Natural killer cell (primary cell): ENCODE measurements at regions not wholly inside any gene's neighbourhood (a gene's known extent, or its start where the extent isn't known, plus 50 kb on each side); places are given as distances from the start of the nearest gene placed in this dataset.

Source experiments
- ATAC-seq, 3 donors: fragments of 150-1000 bp in 2 of 3; fragments of 200-7000 bp in 1 of 3; cut with Tn5 transposase; 1 replicate in 1 of 3; 2 replicates in 2 of 3; pipeline ENCODE4 v1.10.0; 2021; ENCODE audit warnings: mild to moderate bottlenecking in 2 of 3, moderate library complexity in 2 of 3
- DNase-seq, 2 donors: peaks; one replicate each; pipeline versions ENCODE4 v3.0.0 to v3.0.0-alpha.2; 2013 to 2021; ENCODE audit warnings: mixed read lengths in 1 of 2
- H3K27ac ChIP-seq: one replicate; pipeline ENCODE4 v1.5.1; 2013; ENCODE audit warnings: mild to moderate bottlenecking, low read length
- H3K27me3 ChIP-seq: one replicate; pipeline ENCODE4 v1.6.1; 2013; ENCODE audit warnings: low read length; ENCODE audit not compliant: control insufficient read depth, insufficient read depth
- H3K36me3 ChIP-seq: one replicate; pipeline ENCODE4 v1.6.1; 2013; ENCODE audit warnings: low read length; ENCODE audit not compliant: control insufficient read depth, insufficient read depth
- H3K4me1 ChIP-seq: one replicate; pipeline ENCODE4 v1.6.1; 2013; ENCODE audit warnings: low read length; ENCODE audit not compliant: control insufficient read depth, insufficient read depth
- H3K4me3 ChIP-seq: one replicate; pipeline ENCODE4 v1.5.1; 2013; ENCODE audit warnings: low read length
- H3K9me3 ChIP-seq: one replicate; pipeline ENCODE4 v1.6.1; 2013; ENCODE audit warnings: low read length; ENCODE audit not compliant: control insufficient read depth, insufficient read depth
- H3K27ac Mint-ChIP-seq, 2 donors: one replicate each; pipeline ENCODE4 v1.8.0; 2022; ENCODE audit warnings: mild to moderate bottlenecking in 2 of 2, mixed read lengths in 2 of 2, moderate library complexity in 1 of 2
- H3K27me3 Mint-ChIP-seq, 2 donors: one replicate each; pipeline ENCODE4 v1.8.0; 2022; ENCODE audit warnings: low read depth in 2 of 2, mixed read lengths in 2 of 2
- H3K36me3 Mint-ChIP-seq: one replicate; pipeline ENCODE4 v1.8.0; 2022; ENCODE audit warnings: mixed read lengths
- H3K4me1 Mint-ChIP-seq, 2 donors: one replicate each; pipeline ENCODE4 v1.8.0; 2022; ENCODE audit warnings: mixed read lengths in 2 of 2
- H3K4me3 Mint-ChIP-seq: one replicate; pipeline ENCODE4 v1.8.0; 2022; ENCODE audit warnings: mild to moderate bottlenecking, moderate library complexity, mixed read lengths
- H3K9me3 Mint-ChIP-seq, 2 donors: one replicate each; pipeline ENCODE4 v1.8.0; 2022; ENCODE audit warnings: mixed read lengths in 2 of 2
- WGBS: methylation state at CpG from one replicate; pipeline ENCODE4 v1.1.7; 2013; ENCODE audit warnings: missing lambda C conversion rate; ENCODE audit not compliant: insufficient coverage; 5-methylcytosine and 5-hydroxymethylcytosine counted together
- intact Hi-C: fragments of 100-400 bp; cut with micrococcal nuclease; formaldehyde crosslinking; loops from one replicate; pipeline ENCODE4 v1.14.2; 2022
- TF ChIP-seq, protein P1 (sequence below): fragments of 200-600 bp; IDR thresholded peaks from one replicate; pipeline ENCODE4 v1.8.0; 2022; ENCODE audit warnings: antibody characterized with exemption

DNA sequence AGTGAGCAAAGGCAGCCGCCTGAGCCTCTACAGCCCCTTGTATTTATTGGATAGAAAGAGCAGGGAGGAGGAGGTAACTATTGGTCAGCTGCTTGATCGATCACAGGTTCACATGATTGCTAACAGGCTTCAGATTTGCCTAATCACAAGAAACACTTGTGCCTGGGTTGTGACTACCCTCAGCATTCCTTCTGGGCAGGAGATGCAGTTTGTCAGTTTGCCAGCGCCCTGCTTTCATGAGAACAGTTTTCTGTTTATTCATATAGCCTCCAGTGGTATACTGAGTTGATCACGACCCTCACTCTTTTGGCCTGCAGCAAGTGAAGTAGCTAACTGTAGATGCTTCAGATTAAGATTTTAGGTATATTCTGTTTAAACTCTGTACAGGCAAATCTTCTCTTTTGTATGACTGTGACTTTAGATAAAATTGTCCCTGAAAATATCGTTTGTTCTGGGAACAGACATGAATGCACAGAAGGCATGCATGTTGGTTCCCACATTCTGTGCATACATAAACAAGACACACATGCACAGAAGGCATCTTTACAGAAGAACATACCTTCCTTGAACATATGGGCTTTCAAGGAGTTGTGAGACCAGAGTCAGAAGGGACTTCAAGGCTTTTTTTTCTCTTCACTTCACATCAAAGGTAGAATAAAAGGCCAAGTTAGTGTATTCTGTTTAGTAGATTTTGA lies 422.4 kb upstream of the STEAP1 start:
- ATAC-seq: no peak
- no peak overlapping the region for H3K4me3 Mint-ChIP-seq
- TF ChIP-seq, protein P1, sequence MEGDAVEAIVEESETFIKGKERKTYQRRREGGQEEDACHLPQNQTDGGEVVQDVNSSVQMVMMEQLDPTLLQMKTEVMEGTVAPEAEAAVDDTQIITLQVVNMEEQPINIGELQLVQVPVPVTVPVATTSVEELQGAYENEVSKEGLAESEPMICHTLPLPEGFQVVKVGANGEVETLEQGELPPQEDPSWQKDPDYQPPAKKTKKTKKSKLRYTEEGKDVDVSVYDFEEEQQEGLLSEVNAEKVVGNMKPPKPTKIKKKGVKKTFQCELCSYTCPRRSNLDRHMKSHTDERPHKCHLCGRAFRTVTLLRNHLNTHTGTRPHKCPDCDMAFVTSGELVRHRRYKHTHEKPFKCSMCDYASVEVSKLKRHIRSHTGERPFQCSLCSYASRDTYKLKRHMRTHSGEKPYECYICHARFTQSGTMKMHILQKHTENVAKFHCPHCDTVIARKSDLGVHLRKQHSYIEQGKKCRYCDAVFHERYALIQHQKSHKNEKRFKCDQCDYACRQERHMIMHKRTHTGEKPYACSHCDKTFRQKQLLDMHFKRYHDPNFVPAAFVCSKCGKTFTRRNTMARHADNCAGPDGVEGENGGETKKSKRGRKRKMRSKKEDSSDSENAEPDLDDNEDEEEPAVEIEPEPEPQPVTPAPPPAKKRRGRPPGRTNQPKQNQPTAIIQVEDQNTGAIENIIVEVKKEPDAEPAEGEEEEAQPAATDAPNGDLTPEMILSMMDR: no peak
- H3K4me1 ChIP-seq: no peaks in the 10 kb centered on the region
- no peak for DNase-seq
- H3K9me3 Mint-ChIP-seq: peaks cover 6 to 9% of the 10 kb centered on the region in 2 donors
- WGBS: 83% methylated on average over 5 of the region's 5 CpGs
- intact Hi-C loops: no loop called here
- H3K27me3 Mint-ChIP-seq: no peaks in the 10 kb centered on the region
- H3K27me3 ChIP-seq: no peaks in the 10 kb centered on the region
- no peak overlapping the region for H3K27ac Mint-ChIP-seq
- no peak overlapping the region for H3K27ac ChIP-seq
- H3K4me3 ChIP-seq: no peak overlapping the region
- no peaks in the 10 kb centered on the region for H3K9me3 ChIP-seq
- H3K4me1 Mint-ChIP-seq: no peaks in the 10 kb centered on the region
- H3K36me3 ChIP-seq: no peaks in the 10 kb centered on the region
- H3K36me3 Mint-ChIP-seq: no peaks in the 10 kb centered on the region

DNA sequence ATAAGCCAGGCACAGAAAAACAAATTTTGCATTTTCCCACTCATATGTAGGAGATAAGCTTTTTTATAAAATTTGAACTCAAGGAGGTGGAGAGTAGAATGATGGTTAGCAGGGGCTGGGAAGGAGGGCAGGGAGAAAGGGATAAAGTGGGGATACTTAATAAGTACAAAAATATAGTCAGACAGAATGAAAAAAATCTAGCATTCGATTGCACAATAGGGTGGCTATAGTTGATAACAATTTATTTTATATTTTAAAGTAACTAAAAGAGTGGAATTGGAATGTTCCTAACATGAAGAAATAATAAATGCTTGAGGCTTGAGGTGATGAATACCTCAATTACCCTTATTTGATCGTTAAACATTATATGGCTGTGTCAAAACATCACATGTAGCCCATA lies 415.7 kb upstream of the STEAP1 start:
- no peaks in the 10 kb centered on the region for H3K9me3 ChIP-seq
- Mint-ChIP-seq H3K4me3 (no peak overlapping the region), H3K36me3 (no peaks in the 10 kb centered on the region), H3K4me1 (no peaks in the 10 kb centered on the region), H3K27me3 (no peaks in the 10 kb centered on the region), H3K9me3 (peaks cover 0 to 3% of the 10 kb centered on the region in 2 donors), H3K27ac (no peak overlapping the region)
- no peaks in the 10 kb centered on the region for H3K4me1 ChIP-seq
- no peak overlapping the region for H3K4me3 ChIP-seq
- TF ChIP-seq, protein P1: no peak
- H3K27ac ChIP-seq: no peak overlapping the region
- intact Hi-C loops: no loop called here
- no peaks in the 10 kb centered on the region for H3K36me3 ChIP-seq
- no CpG with 5 or more reads among the region's 2 CpGs for WGBS
- ATAC-seq (no peak), DNase-seq (no peak)
- no peaks in the 10 kb centered on the region for H3K27me3 ChIP-seq

DNA sequence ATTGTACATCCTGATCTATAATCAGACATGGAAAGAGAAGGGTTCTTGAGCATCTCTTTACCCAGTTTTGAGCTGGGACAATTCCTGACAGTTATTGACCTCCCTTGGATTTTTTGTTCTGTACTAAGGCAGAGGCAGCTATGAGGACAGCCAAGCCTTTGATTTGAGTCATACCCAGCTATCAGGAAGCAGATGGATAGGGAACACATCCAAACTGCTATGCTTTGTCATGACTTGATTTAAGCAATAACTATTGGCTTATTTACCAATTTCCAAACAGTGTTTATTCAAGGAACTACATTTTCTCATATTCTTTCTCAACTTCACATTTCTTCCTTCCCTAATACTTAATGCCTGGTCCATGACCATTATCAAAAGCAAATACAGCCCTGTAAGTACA lies 396.4 kb upstream of the STEAP1 start:
- DNase-seq (no peak), ATAC-seq (no peak)
- Mint-ChIP-seq H3K4me1 (no peaks in the 10 kb centered on the region), H3K36me3 (no peaks in the 10 kb centered on the region), H3K9me3 (peaks cover 12 to 15% of the 10 kb centered on the region in 2 donors), H3K27me3 (no peaks in the 10 kb centered on the region), H3K4me3 (no peak overlapping the region), H3K27ac (no peak overlapping the region)
- no peaks in the 10 kb centered on the region for H3K27me3 ChIP-seq
- H3K4me3 ChIP-seq: no peak overlapping the region
- H3K9me3 ChIP-seq: no peaks in the 10 kb centered on the region
- TF ChIP-seq, protein P1: no peak
- H3K27ac ChIP-seq: no peak overlapping the region
- H3K4me1 ChIP-seq: no peaks in the 10 kb centered on the region
- intact Hi-C loops: no loop called here
- no peaks in the 10 kb centered on the region for H3K36me3 ChIP-seq

DNA sequence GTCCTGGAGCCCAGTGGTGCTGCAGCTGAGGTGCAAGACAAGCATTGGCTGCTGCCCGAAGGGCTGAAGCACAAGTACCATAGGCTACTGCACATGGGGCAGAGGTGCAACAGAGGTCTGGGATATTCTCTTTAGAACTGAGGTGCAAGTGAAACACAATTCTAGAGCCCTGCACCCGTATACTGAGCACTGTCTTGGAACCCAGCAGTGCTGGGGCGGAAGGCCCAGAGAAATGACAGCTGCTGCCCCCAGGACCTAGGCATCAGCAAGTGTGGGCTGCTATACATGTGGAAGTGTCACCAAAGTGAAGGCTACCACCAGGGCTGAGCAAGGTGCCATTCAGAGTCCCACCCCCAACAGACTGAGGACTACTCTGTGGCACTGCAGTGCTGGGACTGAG lies 393.6 kb upstream of the STEAP1 start:
- Histone ChIP-seq H3K4me1 (no peaks in the 10 kb centered on the region), H3K36me3 (no peaks in the 10 kb centered on the region), H3K27ac (no peak overlapping the region), H3K4me3 (no peak overlapping the region), H3K9me3 (no peaks in the 10 kb centered on the region), H3K27me3 (no peaks in the 10 kb centered on the region)
- intact Hi-C loops: no loop called here
- ATAC-seq: no peak
- Mint-ChIP-seq H3K27me3 (no peaks in the 10 kb centered on the region), H3K4me1 (no peaks in the 10 kb centered on the region), H3K27ac (no peak overlapping the region), H3K36me3 (no peaks in the 10 kb centered on the region), H3K4me3 (no peak overlapping the region), H3K9me3 (peaks cover 6 to 12% of the 10 kb centered on the region in 2 donors)
- WGBS: 93% methylated on average over 3 of the region's 3 CpGs
- DNase-seq: no peak
- TF ChIP-seq, protein P1: no peak
